GM21367 (cell line): ENCODE measurements at regions not wholly inside any gene's neighbourhood (a gene's known extent, or its start where the extent isn't known, plus 50 kb on each side); places are given as distances from the start of the nearest gene placed in this dataset.
A peak's percentile ranks its signal among the peaks of the same experiment; 100 is the strongest.

Experiments used
- ATAC-seq: cut with Tn5 transposase; IDR thresholded peaks from one replicate; pipeline ENCODE4 v1.9.1; 2021; ENCODE audit not compliant: unreplicated experiment

DNA sequence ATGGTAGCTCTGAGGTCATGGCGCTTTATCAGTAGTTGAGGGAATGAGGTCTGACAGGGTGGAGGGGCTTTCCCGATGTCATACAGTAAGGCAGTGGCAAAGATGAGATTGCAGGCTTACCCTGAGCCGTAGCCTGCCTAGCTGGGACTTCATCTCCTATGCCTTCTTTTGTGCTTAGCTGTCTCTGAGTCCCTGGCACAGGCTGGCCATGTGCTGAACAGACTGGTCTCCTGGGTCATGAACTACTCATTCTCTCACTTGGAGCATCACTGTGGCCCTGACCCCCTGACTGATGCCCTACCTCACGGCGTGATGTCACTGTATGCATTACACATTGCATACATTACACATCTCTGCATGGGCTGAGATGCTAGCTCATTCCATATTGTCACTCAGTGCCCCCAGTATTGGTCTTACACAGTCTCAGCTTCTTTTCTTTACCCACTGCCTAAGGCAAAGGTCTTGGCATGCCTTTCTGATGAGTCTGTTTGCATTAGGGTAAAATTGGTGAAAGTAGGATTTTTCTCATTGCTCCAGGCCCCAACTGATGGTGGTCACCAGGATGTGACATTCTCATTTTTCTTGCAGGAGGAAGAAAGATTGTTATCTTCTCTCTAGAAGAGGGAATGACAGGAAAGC is 389.4 kb upstream of the CADM1 start:
- no peak for ATAC-seq

DNA sequence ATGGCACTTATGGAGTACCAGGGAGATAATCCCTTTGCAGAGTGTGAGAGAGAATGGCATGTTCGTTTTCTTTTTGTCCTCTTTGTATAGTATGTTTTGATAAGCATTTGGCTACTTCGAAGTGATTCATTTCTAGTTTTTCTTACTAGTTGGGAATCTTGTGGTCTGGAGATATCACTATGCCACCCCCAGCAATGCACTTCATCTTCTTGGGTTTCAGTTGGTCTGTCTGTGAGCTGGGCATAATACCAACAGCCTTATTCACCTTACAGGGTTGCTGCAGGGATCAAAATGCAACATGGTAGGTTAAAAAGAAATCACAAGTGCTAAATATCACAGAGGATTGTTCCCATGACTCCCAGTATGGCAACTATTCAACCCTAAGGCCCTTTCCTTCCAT is 387.8 kb upstream of the CADM1 start:
- no peak for ATAC-seq

- no peak for ATAC-seq
These were observed 387.4 kb upstream of the CADM1 start for GRCh38 chr11:115891581-115891980.

- ATAC-seq = no peak
These were observed 386.3 kb upstream of the CADM1 start for GRCh38 chr11:115890500-115890899.

DNA sequence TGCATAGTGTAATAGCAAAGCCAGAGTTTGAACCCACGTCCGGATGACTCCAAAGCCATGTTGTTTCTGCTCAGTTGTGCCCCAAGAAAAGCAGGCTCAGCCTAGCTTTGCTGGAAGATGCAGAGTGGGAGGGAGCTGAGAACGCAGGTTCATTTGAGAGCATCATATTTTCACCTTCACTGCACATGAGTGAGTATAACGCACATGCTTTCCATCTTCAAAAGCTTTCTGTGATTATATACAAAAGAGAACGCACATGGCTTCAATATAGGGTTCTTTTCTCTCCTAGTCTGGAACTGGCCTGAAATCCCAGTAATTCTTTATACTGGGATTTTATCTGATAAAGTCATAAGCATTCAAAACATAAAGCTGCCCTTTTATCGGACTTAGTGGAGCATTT is 385.5 kb upstream of the CADM1 start:
- no peak for ATAC-seq

GRCh38 chr11:115887727-115888126 is 383.5 kb upstream of the CADM1 start:
- ATAC-seq = no peak

GRCh38 chr11:115887316-115887715 is 383.1 kb upstream of the CADM1 start:
- ATAC-seq = no peak

DNA sequence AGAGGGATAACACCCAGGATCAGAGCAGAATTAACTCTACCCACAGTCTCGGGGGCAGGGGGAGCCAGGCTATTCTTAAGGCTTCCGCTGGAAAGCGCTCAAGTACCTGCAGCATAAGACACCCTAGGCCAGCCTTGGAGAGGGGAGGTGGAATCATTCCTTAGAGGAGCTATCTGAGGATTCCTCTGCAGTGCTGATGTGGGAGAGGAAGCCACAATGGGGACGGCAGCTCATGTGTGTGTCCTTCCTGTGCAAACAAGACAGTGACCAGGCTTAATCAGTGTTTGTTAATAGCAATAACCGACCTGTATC is 382.2 kb upstream of the CADM1 start:
- no peak for ATAC-seq

DNA sequence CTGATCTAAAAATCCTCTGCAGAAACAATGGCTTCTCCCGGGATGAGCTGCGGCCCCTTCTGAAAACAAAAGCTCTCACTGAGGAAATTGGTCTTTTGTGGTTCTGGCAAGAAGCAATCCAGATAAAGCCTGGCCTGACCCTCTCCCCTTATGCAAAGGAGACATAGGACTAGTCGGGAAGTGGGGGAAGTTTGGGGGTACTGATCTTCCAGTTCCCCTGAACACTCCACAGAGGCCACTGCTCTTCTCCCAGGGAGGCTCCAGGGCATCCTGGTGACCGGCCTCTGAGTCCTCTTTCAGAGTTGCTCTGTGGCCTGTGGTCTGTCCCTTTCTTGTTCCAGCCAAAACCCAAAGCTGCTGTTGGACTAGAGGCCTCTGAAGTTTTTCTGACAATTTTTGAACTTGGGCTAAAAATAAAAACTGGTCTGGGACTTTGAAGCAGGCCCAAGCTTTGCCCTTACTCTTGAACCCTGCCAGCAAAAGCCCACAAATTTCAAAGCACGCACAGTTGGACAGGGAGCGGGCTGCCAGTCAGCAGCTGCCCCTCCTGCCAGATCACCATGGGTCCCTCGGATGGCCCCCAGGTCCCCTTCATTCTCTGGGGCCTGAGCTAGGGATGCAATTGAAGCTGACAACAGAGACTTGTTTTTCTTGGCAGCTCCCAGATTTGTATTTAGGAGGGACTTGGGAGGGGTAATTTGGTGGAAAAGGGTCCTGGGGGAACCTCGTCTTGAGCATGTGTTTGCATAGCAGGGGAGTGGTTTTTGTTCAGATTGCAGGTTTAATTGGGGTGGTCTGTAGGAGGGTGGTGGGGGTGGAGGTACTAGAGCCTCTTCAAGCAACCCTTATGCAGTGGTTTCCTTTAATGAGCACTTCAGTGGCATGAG is 381.6 kb upstream of the CADM1 start:
- no peak for ATAC-seq

DNA sequence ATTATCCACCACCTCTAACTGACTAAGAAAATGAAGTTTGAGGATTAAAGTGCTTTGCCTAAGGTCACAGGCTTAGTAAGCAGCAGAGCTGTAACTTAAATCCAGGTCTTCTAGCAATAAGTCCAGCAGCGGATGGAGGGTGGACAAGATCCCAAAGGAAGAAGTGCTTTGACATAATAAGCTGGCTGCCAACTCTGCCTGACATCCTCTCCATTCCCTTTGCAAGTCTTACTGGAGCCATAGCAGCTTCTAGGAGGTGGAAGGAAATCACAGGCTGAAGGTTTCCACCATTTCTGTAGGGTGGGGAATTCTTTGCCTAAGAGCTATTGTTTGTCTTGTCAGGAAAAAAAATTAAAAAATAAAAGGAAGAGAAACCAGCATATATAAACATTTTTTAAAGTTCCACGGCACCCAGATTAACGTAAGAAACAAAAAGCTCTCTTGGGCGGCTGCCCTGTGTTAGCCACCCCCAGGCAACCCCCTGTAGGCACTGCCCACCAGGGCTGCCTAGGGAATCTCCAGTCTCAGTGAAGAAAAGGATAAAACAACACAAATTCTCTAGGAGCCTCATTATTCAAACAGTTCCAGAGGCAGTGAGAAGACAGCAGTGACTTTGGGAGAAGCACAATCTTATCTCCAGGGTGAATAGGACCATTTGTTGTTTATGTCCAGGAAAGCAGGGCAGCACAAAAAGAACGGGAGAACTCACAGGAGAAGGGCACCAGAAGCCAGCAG is 380.8 kb upstream of the CADM1 start:
- ATAC-seq = no peak

DNA sequence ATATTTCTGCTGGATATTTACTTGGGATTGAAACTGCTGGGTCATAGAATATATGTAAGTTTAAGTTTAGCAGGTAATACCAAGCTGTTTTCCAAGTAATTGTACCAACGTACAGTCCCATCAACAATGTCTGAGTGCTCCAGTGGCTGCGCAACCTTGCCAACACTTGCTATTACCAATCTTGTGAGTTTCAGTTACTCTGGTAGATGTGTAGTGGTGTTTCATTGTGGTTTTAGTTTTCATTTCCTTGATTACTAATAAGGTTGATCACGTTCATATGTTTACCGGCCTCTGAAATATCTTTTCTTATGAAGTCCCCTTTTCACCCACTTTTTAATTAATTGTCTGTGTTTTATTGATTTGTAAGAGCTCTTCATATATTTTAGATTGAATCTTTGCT is 370.6 kb upstream of the CADM1 start:
- peak; percentile 59 for ATAC-seq

DNA sequence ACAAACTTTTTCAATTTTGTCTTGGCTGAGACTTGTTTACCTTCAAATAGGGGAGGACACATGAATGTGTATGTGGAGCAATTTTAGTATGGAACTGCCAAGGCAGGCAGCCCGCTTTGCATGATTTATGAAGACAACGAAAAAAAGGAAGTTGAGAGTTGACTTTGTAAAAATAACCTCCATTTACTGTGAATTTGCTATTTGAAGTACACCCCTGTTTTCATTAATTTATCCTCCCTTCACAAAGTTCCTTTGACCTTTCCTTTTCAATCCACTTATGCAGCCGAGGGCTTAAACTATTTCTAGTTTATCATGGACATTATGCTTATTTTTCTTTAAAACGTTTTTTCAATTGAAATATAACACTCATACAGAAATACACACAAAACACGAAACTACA is 369.6 kb upstream of the CADM1 start:
- ATAC-seq = no peak

- no peak for ATAC-seq
These were observed 368.2 kb upstream of the CADM1 start for GRCh38 chr11:115872416-115872815.

DNA sequence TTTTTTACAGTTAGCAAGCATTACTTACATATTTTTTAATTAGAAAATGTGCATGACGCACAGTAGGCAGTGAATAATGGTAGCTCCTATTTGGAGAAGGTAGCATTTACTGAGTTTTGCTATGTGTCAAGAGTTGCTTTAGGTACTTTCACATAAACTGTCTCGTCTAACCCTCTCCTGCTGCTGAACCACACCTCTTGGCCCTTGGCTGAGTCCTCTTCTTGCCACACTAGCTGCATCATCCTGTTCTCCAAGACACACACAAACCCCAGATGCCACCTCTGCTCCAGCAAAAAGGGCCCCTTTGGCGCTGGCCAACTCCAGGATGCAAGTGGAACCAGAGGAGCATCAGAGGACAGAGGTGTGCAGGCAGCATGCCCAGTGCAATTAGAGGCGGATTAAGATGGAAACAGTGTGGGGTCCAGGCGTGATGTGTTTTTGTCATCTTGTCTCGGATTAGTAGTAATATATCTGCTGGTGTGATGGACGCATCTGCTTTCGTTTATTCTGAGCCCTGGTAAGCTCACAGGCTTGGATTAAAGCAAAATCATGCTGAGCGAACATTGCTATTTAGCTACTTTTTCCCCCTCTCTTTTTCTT is 367.0 kb upstream of the CADM1 start:
- ATAC-seq = no peak

DNA sequence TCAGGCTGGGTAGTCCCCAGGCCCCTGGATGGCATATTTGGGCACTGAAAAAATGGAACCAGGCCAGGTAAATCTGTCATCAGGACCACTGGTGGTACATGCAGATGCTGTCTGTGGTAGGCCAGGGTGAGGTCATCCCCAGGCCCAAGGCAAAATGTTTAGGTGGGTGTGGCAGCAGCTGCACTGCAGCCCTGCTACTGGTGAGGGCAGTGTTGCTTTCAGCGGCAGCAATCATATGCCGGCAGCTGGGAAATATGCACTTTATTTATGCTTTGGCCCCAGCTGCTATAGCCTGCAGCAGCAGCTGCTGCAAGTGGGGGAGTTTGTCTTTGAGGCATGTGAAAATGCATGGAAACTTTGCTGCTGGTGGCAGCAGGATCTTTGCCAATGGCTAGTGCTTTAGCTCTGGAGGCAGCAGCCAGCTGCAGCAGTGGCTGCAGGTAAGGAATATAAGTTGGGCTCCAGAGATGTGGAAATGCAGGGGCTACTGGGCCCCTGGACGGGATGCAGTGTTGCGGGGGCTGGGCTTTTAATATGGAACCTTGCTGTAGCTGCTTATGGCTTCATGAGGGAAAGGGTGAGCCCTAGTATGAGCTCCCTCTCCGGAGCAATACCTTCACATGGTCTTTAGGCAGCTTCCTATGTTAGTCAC is 365.7 kb upstream of the CADM1 start:
- peak; percentile 67 for ATAC-seq

DNA sequence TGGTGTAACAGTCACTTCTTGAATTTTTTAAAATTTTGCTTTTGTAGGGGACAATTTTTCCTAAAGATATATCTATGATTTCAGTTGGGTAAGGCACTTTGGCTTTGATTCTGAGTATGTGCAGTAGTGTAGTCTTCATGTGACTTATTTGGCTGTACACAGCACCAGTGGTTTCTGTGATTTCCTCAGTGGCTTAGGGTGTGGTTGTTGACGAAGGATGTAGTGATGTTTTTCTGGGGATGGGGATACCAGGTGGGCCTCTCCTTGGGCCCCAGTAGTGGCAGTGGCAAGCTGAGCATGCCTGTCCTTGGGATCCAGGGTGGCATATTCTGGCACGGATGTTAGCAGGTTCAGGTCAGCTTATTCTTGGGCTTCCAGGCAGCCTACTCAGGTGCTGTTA is 364.9 kb upstream of the CADM1 start:
- no peak for ATAC-seq

DNA sequence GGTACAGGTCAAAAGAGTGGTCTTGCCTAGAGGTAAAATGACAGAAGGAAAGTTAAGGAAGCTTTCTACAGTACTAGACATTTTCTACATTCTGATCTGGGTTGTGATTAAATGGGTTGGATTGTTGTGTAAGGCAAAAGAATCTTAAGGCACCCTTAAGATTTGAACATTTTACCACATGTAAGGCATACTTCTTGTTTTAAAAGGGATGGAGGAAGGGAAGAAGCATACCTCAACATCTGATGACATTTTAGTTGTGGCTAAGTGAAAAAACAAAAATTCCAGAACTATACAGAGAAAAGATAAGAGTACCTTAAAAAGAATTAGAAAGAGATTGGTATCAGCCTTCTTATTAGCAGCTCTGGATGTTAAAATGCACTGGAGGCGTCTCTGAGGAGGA is 356.0 kb upstream of the CADM1 start:
- ATAC-seq = no peak

GRCh38 chr11:115848611-115849010 is 344.4 kb upstream of the CADM1 start:
- ATAC-seq = no peak

DNA sequence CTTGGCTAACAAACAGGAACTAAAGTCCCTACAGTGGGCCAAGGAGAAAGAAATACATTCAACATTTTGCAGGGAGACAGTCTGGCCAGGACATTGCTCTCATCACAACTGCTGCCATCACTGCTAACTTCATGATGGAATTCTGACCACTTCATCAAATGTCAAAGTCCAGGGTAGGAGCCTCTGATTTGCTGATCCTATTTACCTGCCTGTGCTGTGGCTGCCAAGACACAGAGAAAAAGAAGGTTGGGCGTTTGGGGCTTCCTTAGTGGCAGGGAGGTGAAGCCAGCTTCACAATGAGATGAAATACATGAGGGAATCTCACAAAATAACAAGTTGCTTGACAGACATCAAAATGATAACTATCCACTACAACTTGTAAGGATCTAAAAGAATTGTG is 343.9 kb upstream of the CADM1 start:
- ATAC-seq = no peak

- no peak for ATAC-seq
These were observed 341.7 kb upstream of the CADM1 start for GRCh38 chr11:115845872-115846271.

DNA sequence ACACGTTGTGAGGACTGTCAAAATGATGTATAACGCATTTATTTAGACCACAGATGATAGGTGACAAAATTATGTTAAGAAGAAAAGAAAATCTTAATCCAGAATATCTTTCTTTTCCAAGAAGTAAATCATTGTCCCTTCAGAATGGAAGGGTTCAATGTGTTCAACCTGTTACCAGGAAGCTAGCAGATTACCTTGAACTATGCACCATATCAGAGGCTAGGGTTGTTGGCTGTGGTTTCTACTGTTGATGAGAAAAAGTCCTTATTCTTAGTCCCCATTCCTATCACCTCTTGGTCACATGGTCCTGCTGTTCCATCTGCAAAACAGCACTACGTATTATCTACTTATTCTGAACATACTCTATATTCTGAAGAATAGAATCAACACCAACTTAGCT is 339.5 kb upstream of the CADM1 start:
- no peak for ATAC-seq
